ENCODE measurements at regions not wholly inside any gene's neighbourhood (a gene's known extent, or its start where the extent isn't known, plus 50 kb on each side); places are given as distances from the start of the nearest gene placed in this dataset.
"Not testable (repeated sequence)": the region's sequence is repeated elsewhere in the genome, so short reads cannot be mapped to it uniquely, and the experiment has no call there.

DNA sequence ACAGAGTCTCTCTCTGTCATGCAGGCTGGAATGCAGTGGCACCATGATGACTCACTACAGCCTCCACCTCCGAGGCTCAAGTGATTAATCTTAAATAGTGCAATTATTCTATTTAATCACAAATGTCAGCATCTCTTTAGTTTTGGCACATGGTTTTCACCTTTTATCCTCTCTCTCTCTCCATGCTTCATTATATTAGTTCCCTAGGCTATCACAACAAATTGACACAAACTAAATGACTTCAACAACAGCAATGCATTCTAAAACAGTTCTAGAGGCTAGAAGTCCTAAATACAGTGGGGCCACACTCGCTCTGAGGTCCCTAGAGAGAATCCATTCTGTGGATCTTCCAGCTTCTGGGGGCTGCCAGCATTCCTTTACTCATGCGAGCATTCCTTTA is 178.2 kb upstream of the ZNG1F start:
- not testable (repeated sequence) for DNase-seq (ENCODE audit: low read depth in 4 of 4, low spot score in 3 of 4)

DNA sequence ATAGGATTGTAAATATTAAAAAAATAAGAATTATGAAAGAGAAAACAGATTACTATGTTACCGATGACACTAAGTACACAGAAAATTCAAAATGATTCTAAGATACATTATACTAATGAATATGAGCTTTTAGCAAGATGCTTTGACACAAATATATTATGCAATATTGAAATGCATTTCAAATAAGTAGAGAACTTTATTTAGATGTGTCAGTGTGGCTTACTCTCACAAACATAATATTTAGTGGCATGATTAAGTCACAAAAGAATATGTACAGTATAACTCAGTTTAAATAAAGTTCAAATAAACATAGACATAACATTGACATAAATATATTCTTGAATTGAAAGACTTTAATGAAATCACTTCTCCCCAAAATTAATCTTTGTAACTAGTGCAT is 172.7 kb upstream of the ZNG1F start:
- DNase-seq (ENCODE audit: low read depth in 4 of 4, low spot score in 3 of 4): not testable (repeated sequence)

DNA sequence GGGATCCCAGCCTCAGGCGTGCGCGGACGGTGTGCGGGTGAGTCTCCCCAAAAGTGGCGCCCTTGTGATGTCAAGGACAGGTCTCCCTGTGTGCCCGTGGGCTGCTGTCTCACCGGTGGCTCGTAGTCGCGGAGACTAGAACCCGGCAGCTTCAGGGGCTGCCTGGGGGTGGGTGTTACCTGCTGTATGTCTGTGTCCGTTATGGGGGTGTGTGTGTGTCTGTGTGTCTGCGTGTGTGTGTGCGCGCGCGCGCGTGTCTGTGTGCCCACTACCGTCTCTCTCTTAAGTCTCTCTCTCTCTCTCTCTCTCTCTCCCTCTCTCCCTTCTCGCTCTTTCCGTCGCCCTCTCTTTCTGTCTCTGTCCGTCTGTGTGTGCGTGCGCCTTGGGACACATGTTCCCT is 170.0 kb upstream of the ZNG1F start:
- DNase-seq (ENCODE audit: low read depth in 4 of 4, low spot score in 3 of 4): peak in 1 of 4 donors; percentile 23

DNA sequence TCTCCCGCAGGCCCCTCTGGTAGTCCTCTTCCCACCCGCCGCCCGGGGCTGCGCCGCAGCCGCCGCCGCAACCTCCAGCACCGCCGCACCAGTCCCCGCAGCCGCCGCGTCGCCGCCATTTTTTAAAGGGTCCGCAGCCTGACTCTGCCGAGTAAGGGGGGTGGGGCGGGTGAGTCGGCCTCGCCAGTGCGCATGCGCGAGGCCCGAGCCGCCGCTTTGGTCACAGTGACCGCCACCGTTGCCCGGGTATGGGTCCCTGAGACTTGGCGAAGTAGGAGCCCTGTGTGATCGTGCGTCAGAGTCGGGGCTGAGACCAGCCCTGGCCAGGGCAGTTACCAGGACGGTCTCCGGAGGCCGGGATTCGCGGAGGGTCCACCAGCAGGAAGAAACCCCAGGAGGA is 169.6 kb upstream of the ZNG1F start:
- DNase-seq (ENCODE audit: low read depth in 4 of 4, low spot score in 3 of 4): peak; percentile 29 to 69 (median 48)

DNA sequence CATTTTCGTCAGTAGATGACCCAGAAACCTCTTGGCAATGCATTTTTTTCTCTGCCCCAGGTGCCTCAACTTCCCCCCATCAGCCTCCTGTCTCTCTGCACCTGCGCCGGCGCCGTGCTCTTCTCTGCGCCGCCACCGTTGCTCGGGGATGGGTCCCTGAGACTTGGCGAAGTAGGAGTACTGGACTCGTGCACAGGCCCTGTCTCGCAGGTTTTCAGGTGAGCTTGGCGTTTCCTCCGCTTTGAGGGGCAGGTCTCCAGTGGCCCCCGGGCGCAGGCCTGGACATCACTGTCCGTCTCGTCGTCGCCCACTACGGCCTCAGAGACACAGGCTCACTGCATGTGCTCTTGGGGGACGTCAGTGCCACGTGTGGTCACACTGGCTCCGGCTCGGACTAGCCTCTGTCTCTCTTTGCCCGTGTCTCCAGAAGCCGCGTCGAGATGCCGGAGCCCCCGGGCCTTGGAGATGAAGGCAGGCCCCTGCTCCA is 168.8 kb upstream of the ZNG1F start:
- not testable (repeated sequence) for DNase-seq (ENCODE audit: low read depth in 4 of 4, low spot score in 3 of 4)

DNA sequence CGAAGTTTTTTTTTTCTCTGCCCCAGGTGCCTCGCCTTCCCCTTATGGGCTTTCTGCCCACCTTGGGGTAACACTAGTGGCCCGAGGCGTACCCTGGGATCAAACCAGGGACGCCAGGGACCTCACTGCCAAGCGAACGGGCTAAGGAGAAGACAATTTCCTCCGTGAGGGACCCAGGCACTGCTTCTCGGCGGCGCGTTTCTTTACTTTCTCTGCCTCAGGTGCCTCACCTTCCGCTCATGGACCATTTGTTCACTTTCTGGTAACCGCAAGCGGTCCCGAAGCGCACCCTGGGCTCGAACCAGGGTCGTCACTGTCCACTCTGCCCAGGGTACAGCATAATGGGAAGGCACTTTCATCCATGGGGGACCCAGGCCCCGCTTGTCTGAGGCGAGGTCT is 168.2 kb upstream of the ZNG1F start:
- not testable (repeated sequence) for DNase-seq (ENCODE audit: low read depth in 4 of 4, low spot score in 3 of 4)

DNA sequence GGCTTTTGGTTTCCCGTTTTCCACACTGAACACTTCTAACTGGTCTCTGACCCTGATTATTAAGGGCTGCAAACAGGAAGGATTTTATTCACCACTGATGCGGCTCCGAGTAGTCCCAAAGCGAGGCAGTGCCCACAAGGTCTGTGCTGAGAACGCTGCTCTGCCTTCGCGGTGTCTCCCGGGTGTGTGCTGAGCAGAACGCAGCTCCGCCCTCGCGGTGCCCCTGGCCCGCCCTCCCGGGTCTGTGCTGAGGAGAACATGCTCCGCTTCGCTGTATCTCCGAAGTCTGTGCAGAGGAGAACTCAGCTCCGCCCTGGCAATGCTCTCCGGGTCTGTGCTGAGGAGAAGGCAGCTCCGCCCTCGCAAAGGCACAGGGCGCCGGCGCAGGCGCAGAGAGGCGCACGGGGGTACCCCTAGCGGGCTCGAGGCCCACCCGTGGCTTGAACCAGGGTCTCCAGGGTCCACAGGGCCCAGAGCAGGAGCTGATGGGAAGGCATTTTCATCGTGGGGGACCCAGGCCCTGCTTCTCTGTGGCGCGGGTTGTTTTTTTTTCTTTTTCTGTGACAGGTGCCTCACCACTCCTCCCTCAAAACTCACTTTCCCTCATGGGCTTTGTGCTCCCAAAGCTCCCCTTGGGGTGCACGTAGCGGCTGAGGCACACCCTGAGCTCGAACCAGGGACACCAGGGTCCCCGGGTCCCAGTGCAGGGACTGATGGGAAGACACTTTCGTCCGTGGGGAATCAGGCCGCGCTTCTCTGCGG is 167.7 kb upstream of the ZNG1F start:
- DNase-seq (ENCODE audit: low read depth in 4 of 4, low spot score in 3 of 4): peak in 1 of 4 donors; percentile 27

DNA sequence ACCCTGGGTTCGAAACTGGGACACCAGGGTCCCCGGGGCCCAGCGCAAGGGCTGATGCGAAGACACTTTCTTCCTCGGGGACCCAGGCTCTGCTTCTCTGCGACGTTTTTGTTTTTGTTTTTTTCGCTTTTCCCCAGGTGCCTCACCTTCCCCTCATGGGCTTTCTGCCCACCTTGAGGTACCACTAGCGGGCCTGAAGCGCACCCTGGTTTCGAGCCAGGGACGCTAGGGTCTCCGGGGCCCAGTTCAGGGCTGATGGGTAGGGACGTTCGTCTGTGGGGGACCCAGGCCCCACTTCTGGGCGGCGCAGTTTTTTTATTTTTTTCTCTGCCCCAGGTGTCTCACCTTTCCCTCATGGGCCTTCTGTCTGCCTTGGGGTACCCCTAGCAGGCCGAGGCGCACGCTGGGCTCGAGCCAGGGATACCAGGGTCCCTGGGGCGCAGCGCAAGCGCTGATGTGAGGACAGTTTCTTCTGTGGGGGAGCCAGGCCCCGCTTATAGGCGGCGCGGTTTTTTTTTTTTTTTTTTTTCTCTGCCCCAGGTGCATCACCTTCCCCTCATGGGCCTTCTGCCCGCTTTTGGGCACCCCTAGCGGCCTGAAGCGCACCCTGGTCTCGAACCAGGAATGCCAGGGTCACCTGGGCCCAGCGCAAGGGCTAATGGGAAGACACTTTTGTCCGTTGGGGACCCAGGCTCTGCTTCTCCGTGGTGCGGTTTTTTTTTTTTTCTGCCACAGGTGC is 166.8 kb upstream of the ZNG1F start:
- not testable (repeated sequence) for DNase-seq (ENCODE audit: low read depth in 4 of 4, low spot score in 3 of 4)

DNA sequence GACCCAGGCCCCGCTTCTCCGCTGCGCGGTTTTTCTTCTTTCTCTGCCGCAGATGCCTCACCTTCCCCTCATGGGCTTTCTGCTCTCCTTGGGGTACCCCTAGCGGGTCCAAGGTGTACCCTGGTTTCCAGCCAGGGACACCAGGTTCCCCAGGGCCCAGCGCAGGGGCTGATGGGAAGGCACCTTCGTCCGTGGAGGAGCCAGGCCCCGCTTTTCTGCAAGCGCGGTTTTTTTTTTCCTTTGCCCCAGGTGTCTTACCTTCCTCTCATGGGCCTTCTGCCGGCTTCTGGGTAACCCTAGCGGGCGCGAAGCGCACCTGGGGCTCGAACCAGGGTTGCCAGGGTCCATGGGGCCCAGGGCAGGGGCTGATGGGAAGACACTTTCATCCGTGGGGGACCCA is 165.9 kb upstream of the ZNG1F start:
- not testable (repeated sequence) for DNase-seq (ENCODE audit: low read depth in 4 of 4, low spot score in 3 of 4)

DNA sequence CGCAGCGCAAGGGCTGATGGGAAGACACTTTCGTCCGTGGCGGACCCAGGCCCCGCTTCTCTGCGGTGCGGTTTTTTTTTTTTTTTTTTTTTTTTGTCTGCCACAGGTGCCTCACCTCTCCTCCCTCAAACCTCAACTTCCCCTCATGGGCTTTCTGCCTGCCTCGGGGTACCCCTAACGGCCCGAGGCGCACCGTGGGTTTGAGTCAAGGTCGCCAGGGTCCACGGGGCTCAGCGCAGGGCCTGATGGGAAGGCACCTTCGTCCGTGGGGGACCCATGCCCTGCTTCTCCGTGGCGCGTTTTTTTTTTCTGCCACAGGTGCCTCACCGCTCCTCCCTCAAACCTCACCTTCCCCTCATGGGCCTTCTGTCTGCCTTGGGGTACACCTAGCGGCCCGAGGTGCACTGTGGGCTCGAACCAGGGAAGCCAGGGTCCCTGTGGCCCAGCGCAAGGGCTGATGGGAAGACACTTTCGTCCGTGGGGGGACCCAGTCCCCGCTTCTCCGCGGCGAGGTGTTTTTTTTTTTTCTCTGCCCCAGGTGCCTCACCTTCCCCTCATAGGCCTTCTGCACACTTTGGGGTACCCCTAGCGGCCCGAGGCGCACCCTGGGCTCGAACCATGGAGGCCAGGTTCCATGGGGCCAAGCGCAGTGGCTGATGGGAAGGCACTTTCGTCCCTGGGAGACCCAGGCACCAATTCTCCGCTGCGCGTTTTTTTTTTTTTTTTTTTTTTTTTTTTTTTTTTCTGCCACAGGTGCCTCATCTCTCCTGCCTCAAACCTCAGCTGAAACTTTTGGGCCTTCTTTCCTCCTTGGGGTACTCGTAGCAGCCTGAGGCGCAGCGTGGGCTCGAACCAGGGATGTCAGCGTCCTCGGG is 165.2 kb upstream of the ZNG1F start:
- not testable (repeated sequence) for DNase-seq (ENCODE audit: low read depth in 4 of 4, low spot score in 3 of 4)

DNA sequence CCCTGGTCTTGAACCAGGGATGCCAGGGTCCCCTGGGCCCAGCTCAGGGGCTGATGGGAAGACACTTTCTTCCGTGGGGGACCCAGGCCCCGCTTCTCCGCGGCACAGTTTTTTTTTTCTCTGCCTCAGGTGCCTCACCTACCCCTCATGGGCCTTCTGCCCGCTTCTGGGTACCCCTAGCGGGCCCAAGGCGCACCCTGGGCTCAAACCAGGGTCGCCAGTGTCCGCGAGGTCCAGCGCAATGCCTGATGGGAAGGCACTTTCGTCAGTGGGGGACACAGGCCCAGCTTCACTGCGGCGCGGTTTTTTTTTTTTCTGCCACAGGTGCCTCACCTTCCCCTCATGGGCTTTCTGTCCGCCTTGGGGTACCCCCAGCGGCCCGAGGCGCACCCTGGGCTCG is 163.9 kb upstream of the ZNG1F start:
- DNase-seq (ENCODE audit: low read depth in 4 of 4, low spot score in 3 of 4): not testable (repeated sequence)

DNA sequence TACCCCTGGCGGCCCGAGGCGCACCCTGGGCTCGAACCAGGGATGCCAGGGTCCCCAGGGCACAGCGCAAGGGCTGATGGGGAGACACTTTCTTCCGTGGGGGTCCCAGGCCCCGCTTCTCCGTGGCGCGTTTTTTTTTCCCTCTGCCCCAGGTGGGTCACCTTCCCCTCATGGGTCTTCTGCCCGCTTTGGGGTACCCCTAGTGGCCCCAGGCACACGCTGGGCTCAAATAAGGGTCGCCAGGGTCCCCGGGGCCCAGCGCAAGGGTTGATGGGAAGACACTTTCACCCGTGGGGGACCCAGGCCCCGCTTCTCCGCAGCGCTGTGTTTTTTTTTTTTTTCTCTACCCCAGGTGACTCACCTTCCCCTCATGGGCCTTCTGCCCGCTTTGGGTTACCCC is 163.3 kb upstream of the ZNG1F start:
- DNase-seq (ENCODE audit: low read depth in 4 of 4, low spot score in 3 of 4): not testable (repeated sequence)

DNA sequence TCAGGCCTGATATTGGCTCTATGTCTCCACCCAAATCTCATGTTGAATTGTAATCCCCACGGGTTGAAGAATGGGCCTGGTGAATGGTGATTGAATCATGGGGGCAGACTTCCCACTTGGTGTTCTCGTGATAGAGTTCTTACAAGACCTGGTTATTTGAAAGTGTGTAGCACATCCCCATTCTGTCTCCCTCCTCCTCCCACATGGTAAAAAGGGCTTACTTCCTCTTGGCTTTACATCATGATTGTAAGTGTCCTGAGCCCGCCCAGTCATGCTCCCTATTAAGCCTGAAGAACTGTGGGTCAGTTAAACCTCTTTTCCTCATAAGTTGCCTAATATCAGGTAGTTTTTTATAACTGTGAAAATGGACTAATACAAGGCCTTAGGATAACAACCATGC is 158.8 kb upstream of the ZNG1F start:
- not testable (repeated sequence) for DNase-seq (ENCODE audit: low read depth in 4 of 4, low spot score in 3 of 4)

DNA sequence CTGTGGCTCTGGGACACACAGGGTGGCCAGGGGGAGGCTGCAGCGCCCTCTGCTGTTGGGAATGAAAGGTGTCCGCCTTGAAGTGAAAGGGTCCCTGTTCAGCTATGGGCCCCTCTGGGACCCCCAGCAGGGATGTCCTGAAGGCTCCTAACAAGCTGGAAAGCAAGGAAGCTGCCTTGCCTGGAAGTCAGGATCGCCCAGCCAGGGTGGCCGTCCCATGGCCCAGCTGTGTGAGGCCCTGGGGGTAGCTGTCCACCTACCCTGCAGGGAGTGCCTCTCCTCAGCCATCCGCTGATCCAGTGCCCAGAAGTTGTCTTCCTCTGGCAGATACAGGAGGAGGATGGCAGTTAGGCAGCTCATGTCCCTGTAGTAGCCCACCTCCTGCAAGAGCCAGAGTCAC is 143.4 kb upstream of the ZNG1F start:
- DNase-seq (ENCODE audit: low read depth in 4 of 4, low spot score in 3 of 4): not testable (repeated sequence)

DNA sequence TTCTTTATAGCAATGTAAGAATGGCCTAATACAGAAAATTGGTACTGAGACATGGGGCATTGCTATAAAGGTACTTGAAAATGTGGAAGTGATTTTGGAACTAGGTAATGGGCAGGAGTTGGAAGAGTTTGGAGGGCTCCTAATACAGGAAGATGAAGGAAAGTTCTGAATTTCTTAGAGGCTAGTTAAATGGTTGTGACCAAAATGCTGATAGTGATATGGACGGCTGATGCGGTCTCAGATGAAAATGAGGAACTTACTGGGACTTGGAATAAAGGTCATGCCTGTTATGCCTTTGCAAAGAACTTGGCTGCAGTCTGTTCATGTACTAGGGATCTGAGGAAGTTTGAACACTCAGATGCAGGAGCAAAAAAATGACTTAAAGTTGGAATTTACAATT is 132.2 kb upstream of the ZNG1F start:
- not testable (repeated sequence) for DNase-seq (ENCODE audit: low read depth in 4 of 4, low spot score in 3 of 4)

DNA sequence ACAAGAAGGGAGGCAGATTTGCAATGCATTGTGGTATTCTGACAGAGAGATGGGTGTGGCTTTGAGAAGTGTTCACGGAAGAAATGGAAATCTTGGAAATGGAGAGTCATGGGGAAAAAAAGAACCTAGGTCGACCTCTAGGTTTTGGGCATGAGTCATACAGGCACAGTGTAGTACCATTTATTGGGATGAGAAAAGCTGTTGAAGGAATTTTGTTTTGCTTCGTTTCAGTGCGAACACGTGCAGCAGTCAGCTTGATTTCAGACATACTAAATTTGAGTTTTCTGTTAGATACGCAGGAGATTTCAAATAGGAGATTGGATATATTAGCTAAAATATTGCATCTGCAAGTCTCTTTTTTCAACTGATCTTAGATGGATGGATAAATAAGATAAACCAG is 119.8 kb upstream of the ZNG1F start:
- not testable (repeated sequence) for DNase-seq (ENCODE audit: low read depth in 4 of 4, low spot score in 3 of 4)

DNA sequence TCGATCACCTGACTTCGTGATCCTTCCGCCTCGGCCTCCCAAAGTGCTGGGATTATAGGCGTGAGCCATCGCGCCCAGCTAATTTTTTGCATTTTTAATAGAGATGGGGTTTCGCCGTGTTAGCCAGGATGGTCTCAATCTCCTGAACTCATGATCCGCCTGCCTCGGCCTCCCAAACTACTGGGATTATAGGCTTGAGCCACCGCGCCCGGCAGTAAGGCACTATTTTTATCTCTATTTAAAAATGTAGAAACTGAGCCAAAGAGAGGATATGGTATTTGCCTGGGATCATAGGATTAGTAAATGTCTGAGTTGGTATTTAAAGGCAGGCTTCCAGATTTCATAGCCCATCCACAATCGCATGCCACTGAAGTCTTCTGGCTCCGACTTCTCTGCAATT is 96.6 kb upstream of the ZNG1F start:
- not testable (repeated sequence) for DNase-seq (ENCODE audit: low read depth in 4 of 4, low spot score in 3 of 4)

DNA sequence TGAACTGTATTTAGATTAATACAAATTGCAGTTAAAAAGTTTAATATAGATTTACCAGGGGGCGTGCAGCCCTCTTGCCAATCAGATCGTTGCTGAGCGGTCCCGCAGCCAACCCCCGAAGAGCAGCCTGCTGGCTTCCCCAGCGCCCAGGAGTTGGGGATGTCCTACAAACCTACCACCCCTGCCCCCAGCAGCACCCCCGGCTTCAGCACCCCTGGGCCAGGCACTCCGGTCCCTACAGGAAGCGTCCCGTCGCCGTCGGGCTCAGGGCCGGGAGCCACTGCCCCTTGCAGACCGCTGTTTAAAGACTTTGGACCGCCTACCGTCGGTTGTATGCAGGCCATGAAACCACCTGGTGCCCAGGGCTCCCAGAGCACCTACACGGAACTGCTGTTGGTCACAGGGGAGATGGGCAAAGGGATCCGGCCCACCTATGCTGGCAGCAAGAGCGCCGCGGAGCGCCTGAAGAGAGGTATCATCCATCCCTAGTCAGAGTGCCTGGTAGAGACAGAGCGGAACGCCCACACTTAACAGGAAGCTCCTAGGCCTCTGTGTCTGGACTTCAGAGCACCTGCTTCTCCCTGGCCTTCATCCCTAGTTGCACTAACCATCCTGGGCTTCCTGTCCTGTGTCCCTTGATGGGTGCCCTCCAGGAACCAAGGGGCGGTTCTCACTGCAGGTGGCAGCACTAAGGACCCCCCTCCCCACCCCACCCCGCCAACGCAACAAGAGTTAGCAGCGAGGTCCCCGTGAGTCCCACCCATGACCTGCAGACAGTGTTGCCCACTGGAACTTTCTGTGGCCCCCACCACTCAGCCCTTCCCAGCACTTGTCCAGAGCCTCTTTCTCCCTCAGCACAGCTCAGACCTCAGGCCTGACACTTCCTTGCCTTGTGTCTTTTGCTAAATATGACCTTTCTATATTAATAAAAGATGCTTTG is 91.5 kb upstream of the ZNG1F start:
- DNase-seq (ENCODE audit: low read depth in 4 of 4, low spot score in 3 of 4): not testable (repeated sequence)

DNA sequence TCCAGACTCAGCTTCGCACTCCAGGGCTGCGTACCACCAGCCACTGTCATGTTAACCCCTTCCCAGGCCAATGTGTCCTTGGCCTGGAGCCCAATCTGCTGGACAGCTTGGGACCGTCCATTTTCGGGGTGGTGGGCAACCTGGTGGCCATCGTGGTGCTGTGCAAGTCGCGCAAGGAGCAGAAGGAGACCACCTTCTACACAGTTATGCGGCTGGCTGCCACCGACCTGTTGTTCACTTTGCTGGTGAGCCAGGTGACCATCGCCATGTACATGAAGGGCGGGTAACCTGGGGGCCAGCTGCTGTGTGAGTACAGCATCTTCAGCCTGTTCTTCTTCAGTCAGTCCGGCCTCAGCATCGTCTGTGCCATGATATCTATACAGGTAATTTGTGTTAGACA is 90.3 kb upstream of the ZNG1F start:
- DNase-seq (ENCODE audit: low read depth in 4 of 4, low spot score in 3 of 4): not testable (repeated sequence)

DNA sequence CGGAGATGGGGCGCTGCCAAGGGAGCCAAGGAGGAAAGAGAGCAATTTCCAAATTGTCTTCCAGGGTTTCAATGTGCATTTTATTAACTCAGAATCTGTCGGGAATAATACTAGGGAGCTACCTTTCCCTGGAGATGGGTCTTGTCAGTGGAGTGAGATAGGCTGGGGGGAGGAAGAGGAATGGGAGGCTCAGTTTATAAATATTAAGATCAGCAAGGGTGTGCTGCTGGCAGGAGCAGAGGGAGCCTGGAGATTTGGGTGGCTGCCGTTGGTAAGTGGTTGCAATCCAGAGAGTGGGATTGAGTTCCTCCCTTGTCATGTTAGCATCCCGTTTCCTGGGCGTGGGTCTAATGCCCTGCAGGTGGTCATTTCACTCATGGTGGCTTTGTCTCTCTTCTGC is 89.9 kb upstream of the ZNG1F start:
- not testable (repeated sequence) for DNase-seq (ENCODE audit: low read depth in 4 of 4, low spot score in 3 of 4)
